ENCODE measurements at regions not wholly inside any gene's neighbourhood (a gene's known extent, or its start where the extent isn't known, plus 50 kb on each side); places are given as distances from the start of the nearest gene placed in this dataset.

DNA sequence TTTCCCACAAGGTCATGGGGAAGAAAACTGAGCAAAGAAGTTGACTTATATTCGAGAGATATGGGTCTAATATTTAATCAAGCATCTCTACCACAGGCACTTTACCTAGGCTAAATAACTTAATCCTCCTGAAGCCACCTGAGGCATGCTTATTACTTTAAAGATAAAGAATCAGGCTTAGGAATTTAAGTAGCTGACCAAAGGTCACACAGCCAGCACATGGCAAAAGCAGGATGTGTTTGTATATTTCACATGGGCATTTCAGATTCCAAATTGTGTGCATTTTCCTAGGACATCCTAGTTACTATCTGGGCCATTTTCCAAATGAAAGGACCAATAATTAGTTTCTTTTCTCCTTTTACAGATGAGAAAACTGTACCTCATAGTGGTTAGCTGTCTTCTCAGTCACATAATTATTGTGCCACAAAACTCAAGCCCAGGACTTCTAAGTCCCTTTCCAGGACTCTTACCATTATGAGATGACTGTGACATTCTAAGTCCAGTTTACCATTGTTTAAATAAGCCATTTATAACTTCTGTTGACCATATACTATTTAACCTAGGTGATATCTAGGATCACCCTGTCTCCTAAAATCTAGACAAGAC lies 112.1 kb upstream of the ZC3H12C start:
- TF ChIP-seq, protein P1, sequence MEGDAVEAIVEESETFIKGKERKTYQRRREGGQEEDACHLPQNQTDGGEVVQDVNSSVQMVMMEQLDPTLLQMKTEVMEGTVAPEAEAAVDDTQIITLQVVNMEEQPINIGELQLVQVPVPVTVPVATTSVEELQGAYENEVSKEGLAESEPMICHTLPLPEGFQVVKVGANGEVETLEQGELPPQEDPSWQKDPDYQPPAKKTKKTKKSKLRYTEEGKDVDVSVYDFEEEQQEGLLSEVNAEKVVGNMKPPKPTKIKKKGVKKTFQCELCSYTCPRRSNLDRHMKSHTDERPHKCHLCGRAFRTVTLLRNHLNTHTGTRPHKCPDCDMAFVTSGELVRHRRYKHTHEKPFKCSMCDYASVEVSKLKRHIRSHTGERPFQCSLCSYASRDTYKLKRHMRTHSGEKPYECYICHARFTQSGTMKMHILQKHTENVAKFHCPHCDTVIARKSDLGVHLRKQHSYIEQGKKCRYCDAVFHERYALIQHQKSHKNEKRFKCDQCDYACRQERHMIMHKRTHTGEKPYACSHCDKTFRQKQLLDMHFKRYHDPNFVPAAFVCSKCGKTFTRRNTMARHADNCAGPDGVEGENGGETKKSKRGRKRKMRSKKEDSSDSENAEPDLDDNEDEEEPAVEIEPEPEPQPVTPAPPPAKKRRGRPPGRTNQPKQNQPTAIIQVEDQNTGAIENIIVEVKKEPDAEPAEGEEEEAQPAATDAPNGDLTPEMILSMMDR (optimal IDR thresholded peaks at IDR 0.05 in 1 of 3, IDR thresholded peaks at IDR 0.05 in 1 of 3, conservative IDR thresholded peaks at IDR 0.05 in 1 of 3; ENCODE audit: extremely low read depth in 1 of 3, insufficient read depth in 2 of 3, low read length in 3 of 3), result no peak
- no peak for TF ChIP-seq EZH2 (IDR thresholded peaks at IDR 0.05; ENCODE audit: low read length)
- no peaks in the 10 kb centered on the region for H3K4me1 ChIP-seq (ENCODE audit: control insufficient read depth, extremely low read depth, insufficient read depth, low read length)
- H3K4me3 ChIP-seq (ENCODE audit: control insufficient read depth in 2 of 3, extremely low read depth in 1 of 3, insufficient read depth in 2 of 3, low read depth in 1 of 3, low read length in 3 of 3), result no peak overlapping the region
- H3K27me3 ChIP-seq (ENCODE audit: control insufficient read depth, extremely low read depth, insufficient read depth, low read length), result no peaks in the 10 kb centered on the region
- no peaks in the 10 kb centered on the region for H3K36me3 ChIP-seq (ENCODE audit: control insufficient read depth in 2 of 2, extremely low read depth in 1 of 2, insufficient read depth in 2 of 2, low read length in 2 of 2)
- no peaks in the 10 kb centered on the region for H3K79me2 ChIP-seq (ENCODE audit: control insufficient read depth, insufficient read depth, low read length)
- H3K9ac ChIP-seq (ENCODE audit: control insufficient read depth, extremely low read depth, insufficient read depth, low read length), result no peak overlapping the region
- H4K20me1 ChIP-seq (ENCODE audit: control insufficient read depth, extremely low read depth, insufficient read depth, low read length), result no peaks in the 10 kb centered on the region
- no peak overlapping the region for H3K4me2 ChIP-seq (ENCODE audit: control insufficient read depth, extremely low read depth, insufficient read depth, low read depth, low read length)
- H3K9me3 ChIP-seq (ENCODE audit: control insufficient read depth, low read depth, low read length), result no peaks in the 10 kb centered on the region
- dilution Hi-C loops (cut with MboI; ENCODE audit: extremely low pct_ligation_motif_present, low sequenced_read_pairs), result no loop called here
- no peak overlapping the region for H3K27ac ChIP-seq (ENCODE audit: control insufficient read depth, insufficient read depth, low read length)
- FAIRE-seq (no peak), DNase-seq (ENCODE audit: low read depth, low spot score) (no peak)
- no peaks in the 10 kb centered on the region for H3K9me1 ChIP-seq (ENCODE audit: control insufficient read depth, extremely low read depth, insufficient read depth, low read length)
- H2AFZ ChIP-seq (ENCODE audit: control insufficient read depth, low read length), result no peak overlapping the region

- Histone ChIP-seq H3K9me3 (ENCODE audit: control insufficient read depth, low read depth, low read length) (no peaks in the 10 kb centered on the region), H3K27ac (ENCODE audit: control insufficient read depth, insufficient read depth, low read length) (no peak overlapping the region), H4K20me1 (ENCODE audit: control insufficient read depth, extremely low read depth, insufficient read depth, low read length) (no peaks in the 10 kb centered on the region), H2AFZ (ENCODE audit: control insufficient read depth, low read length) (no peak overlapping the region), H3K9ac (ENCODE audit: control insufficient read depth, extremely low read depth, insufficient read depth, low read length) (no peak overlapping the region), H3K36me3 (ENCODE audit: control insufficient read depth in 2 of 2, extremely low read depth in 1 of 2, insufficient read depth in 2 of 2, low read length in 2 of 2) (no peaks in the 10 kb centered on the region), H3K4me2 (ENCODE audit: control insufficient read depth, extremely low read depth, insufficient read depth, low read depth, low read length) (no peak overlapping the region), H3K4me1 (ENCODE audit: control insufficient read depth, extremely low read depth, insufficient read depth, low read length) (no peaks in the 10 kb centered on the region), H3K79me2 (ENCODE audit: control insufficient read depth, insufficient read depth, low read length) (no peaks in the 10 kb centered on the region), H3K9me1 (ENCODE audit: control insufficient read depth, extremely low read depth, insufficient read depth, low read length) (no peaks in the 10 kb centered on the region), H3K27me3 (ENCODE audit: control insufficient read depth, extremely low read depth, insufficient read depth, low read length) (no peaks in the 10 kb centered on the region), H3K4me3 (ENCODE audit: control insufficient read depth in 2 of 3, extremely low read depth in 1 of 3, insufficient read depth in 2 of 3, low read depth in 1 of 3, low read length in 3 of 3) (no peak overlapping the region)
- no peak for FAIRE-seq
- dilution Hi-C loops (cut with MboI; ENCODE audit: extremely low pct_ligation_motif_present, low sequenced_read_pairs), result no loop called here
- DNase-seq (ENCODE audit: low read depth, low spot score), result no peak
- TF ChIP-seq, protein P1 (optimal IDR thresholded peaks at IDR 0.05 in 1 of 3, IDR thresholded peaks at IDR 0.05 in 1 of 3, conservative IDR thresholded peaks at IDR 0.05 in 1 of 3; ENCODE audit: extremely low read depth in 1 of 3, insufficient read depth in 2 of 3, low read length in 3 of 3), result no peak
- no peak for TF ChIP-seq EZH2 (IDR thresholded peaks at IDR 0.05; ENCODE audit: low read length)
Observed at GRCh38 chr11:109983358-109983757, 109.8 kb upstream of the ZC3H12C start.
